Skeletal muscle satellite cell (primary cell): ENCODE measurements at regions not wholly inside any gene's neighbourhood (a gene's known extent, or its start where the extent isn't known, plus 50 kb on each side); places are given as distances from the start of the nearest gene placed in this dataset.

Source experiments
- H3K27me3 ChIP-seq: 2 replicates; pipeline ENCODE4 v1.7.0; 2013; ENCODE audit warnings: low read length; ENCODE audit not compliant: control insufficient read depth, insufficient read depth
- H3K36me3 ChIP-seq: 2 replicates; pipeline ENCODE4 v1.7.0; 2013; ENCODE audit warnings: mild to moderate bottlenecking, control low read depth, low read length; ENCODE audit not compliant: insufficient read depth
- H3K4me1 ChIP-seq: 2 replicates; pipeline ENCODE4 v1.7.0; 2013; ENCODE audit warnings: low read length; ENCODE audit not compliant: control insufficient read depth, insufficient read depth
- H3K4me2 ChIP-seq: 2 replicates; pipeline ENCODE4 v1.7.0; 2013; ENCODE audit warnings: mild to moderate bottlenecking, low read length
- H3K4me3 ChIP-seq: 2 replicates; pipeline ENCODE4 v1.7.0; 2013; ENCODE audit warnings: low read length
- H3K9ac ChIP-seq: 2 replicates; pipeline ENCODE4 v1.7.0; 2013; ENCODE audit warnings: mild to moderate bottlenecking, low read depth, low read length, moderate library complexity
- H3K9me3 ChIP-seq: replicated peaks from 2 replicates; pipeline ENCODE4 v1.7.0; 2013; ENCODE audit warnings: mild to moderate bottlenecking, control low read depth, low read length

GRCh38 chr1:60906526-60906925 is 175.8 kb upstream of the NFIA start:
- Histone ChIP-seq H3K4me3 (no peak overlapping the region), H3K36me3 (no peaks in the 10 kb centered on the region), H3K4me2 (no peak overlapping the region), H3K9ac (no peak overlapping the region), H3K9me3 (no peaks in the 10 kb centered on the region), H3K27me3 (no peaks in the 10 kb centered on the region), H3K4me1 (peaks cover 26% of the 10 kb centered on the region)

- Histone ChIP-seq H3K9ac (no peak overlapping the region), H3K9me3 (no peaks in the 10 kb centered on the region), H3K36me3 (no peaks in the 10 kb centered on the region), H3K4me3 (no peak overlapping the region), H3K4me2 (no peak overlapping the region), H3K4me1 (peaks cover 26% of the 10 kb centered on the region), H3K27me3 (no peaks in the 10 kb centered on the region)
Observed at GRCh38 chr1:60906039-60906438, 176.3 kb upstream of the NFIA start.

- H3K4me3 ChIP-seq = no peak overlapping the region
- H3K27me3 ChIP-seq = no peaks in the 10 kb centered on the region
- H3K9me3 ChIP-seq = no peaks in the 10 kb centered on the region
- peak overlapping the region; percentile 62 for H3K4me2 ChIP-seq
- H3K36me3 ChIP-seq = no peaks in the 10 kb centered on the region
- H3K9ac ChIP-seq = peak overlapping the region; percentile 67
- peaks cover 26% of the 10 kb centered on the region for H3K4me1 ChIP-seq
Observed at GRCh38 chr1:60904099-60904851, 178.1 kb upstream of the NFIA start.

- Histone ChIP-seq H3K27me3 (no peaks in the 10 kb centered on the region), H3K4me3 (no peak overlapping the region), H3K4me2 (peak overlapping the region; percentile 62), H3K9me3 (no peaks in the 10 kb centered on the region), H3K4me1 (peaks cover 26% of the 10 kb centered on the region), H3K36me3 (no peaks in the 10 kb centered on the region), H3K9ac (peak overlapping the region; percentile 67)
Observed at GRCh38 chr1:60903591-60903990, 178.8 kb upstream of the NFIA start.

GRCh38 chr1:60899464-60899863 is 182.9 kb upstream of the NFIA start:
- Histone ChIP-seq H3K27me3 (no peaks in the 10 kb centered on the region), H3K9me3 (no peaks in the 10 kb centered on the region), H3K4me3 (no peak overlapping the region), H3K36me3 (no peaks in the 10 kb centered on the region), H3K9ac (no peak overlapping the region), H3K4me2 (no peak overlapping the region), H3K4me1 (peaks cover 26% of the 10 kb centered on the region)

GRCh38 chr1:60898987-60899386 is 183.4 kb upstream of the NFIA start:
- peaks cover 22% of the 10 kb centered on the region for H3K4me1 ChIP-seq
- no peak overlapping the region for H3K4me3 ChIP-seq
- H3K9ac ChIP-seq = no peak overlapping the region
- H3K4me2 ChIP-seq = no peak overlapping the region
- no peaks in the 10 kb centered on the region for H3K36me3 ChIP-seq
- no peaks in the 10 kb centered on the region for H3K9me3 ChIP-seq
- H3K27me3 ChIP-seq = no peaks in the 10 kb centered on the region

- no peaks in the 10 kb centered on the region for H3K9me3 ChIP-seq
Observed at GRCh38 chr1:60898413-60898812, 183.9 kb upstream of the NFIA start.

GRCh38 chr1:60896701-60897363 is 185.5 kb upstream of the NFIA start:
- Histone ChIP-seq H3K4me3 (peak overlapping the region; percentile 46), H3K4me2 (peak overlapping the region; percentile 55), H3K9ac (peak overlapping the region; percentile 7), H3K4me1 (peaks cover 10% of the 10 kb centered on the region), H3K9me3 (no peaks in the 10 kb centered on the region), H3K36me3 (no peaks in the 10 kb centered on the region), H3K27me3 (no peaks in the 10 kb centered on the region)

More at GRCh38 chr1:60898413-60898812, 183.9 kb upstream of the NFIA start:
- Histone ChIP-seq H3K9ac (no peak overlapping the region), H3K4me2 (no peak overlapping the region), H3K4me1 (peaks cover 16% of the 10 kb centered on the region), H3K27me3 (no peaks in the 10 kb centered on the region), H3K4me3 (no peak overlapping the region), H3K36me3 (no peaks in the 10 kb centered on the region)

- no peaks in the 10 kb centered on the region for H3K27me3 ChIP-seq
- H3K4me1 ChIP-seq = peaks cover 10% of the 10 kb centered on the region
- H3K9ac ChIP-seq = no peak overlapping the region
- no peak overlapping the region for H3K4me2 ChIP-seq
- no peak overlapping the region for H3K4me3 ChIP-seq
- no peaks in the 10 kb centered on the region for H3K36me3 ChIP-seq
- no peaks in the 10 kb centered on the region for H3K9me3 ChIP-seq
Observed at GRCh38 chr1:60895701-60896100, 186.7 kb upstream of the NFIA start.

- no peak overlapping the region for H3K4me3 ChIP-seq
- H3K9me3 ChIP-seq = no peaks in the 10 kb centered on the region
- no peaks in the 10 kb centered on the region for H3K36me3 ChIP-seq
- H3K4me2 ChIP-seq = no peak overlapping the region
- peaks cover 10% of the 10 kb centered on the region for H3K4me1 ChIP-seq
- no peak overlapping the region for H3K9ac ChIP-seq
- no peaks in the 10 kb centered on the region for H3K27me3 ChIP-seq
Observed at GRCh38 chr1:60895252-60895651, 187.1 kb upstream of the NFIA start.

- H3K36me3 ChIP-seq = no peaks in the 10 kb centered on the region
- H3K4me3 ChIP-seq = no peak overlapping the region
- no peak overlapping the region for H3K9ac ChIP-seq
- no peaks in the 10 kb centered on the region for H3K27me3 ChIP-seq
- no peak overlapping the region for H3K4me2 ChIP-seq
- H3K9me3 ChIP-seq = no peaks in the 10 kb centered on the region
- H3K4me1 ChIP-seq = peaks cover 10% of the 10 kb centered on the region
Observed at GRCh38 chr1:60894741-60895140, 187.6 kb upstream of the NFIA start.

GRCh38 chr1:60894130-60894529 is 188.2 kb upstream of the NFIA start:
- Histone ChIP-seq H3K9me3 (no peaks in the 10 kb centered on the region), H3K36me3 (no peaks in the 10 kb centered on the region), H3K4me3 (no peak overlapping the region), H3K4me1 (peaks cover 10% of the 10 kb centered on the region), H3K27me3 (no peaks in the 10 kb centered on the region), H3K9ac (no peak overlapping the region), H3K4me2 (no peak overlapping the region)
